IMR-90 (cell line): ENCODE measurements at regions not wholly inside any gene's neighbourhood (a gene's known extent, or its start where the extent isn't known, plus 50 kb on each side); places are given as distances from the start of the nearest gene placed in this dataset.
A peak's percentile ranks its signal among the peaks of the same experiment; 100 is the strongest.

Experiments used
- ATAC-seq: fragments of 200-7000 bp; cut with Tn5 transposase; 2 replicates; pipeline ENCODE4 v1.9.1; 2020; ENCODE audit warnings: low read depth, mild to moderate bottlenecking, moderate library complexity
- BruUV-seq: library from RNA; stranded (reverse); fragments of 400-500 nt; replicated peaks from 2 replicates; lab custom pipeline; 2021; lab: Mats Ljungman, UMichigan
- CTCF ChIA-PET: fragments of 300-600 bp; formaldehyde crosslinking; extraction: SDS; loops from one replicate; lab custom pipeline; 2021; ENCODE audit warnings: antibody characterized with exemption; lab: Yijun Ruan, JAX
- POLR2A ChIA-PET: fragments of 300-600 bp; sonication (Branson Sonifier 250); formaldehyde crosslinking; loops from one replicate; lab custom pipeline; 2022; ENCODE audit warnings: antibody characterized with exemption; ENCODE audit not compliant: unreplicated experiment; lab: Charles Lee
- DNase-seq: peaks from one replicate; pipeline ENCODE4 v3.0.0; 2013
- H2AFZ ChIP-seq: replicated peaks from 2 replicates; pipeline ENCODE3; 2013; ENCODE audit warnings: low read length, mild to moderate bottlenecking; ENCODE audit not compliant: poor library complexity
- H2AK5ac ChIP-seq: 2 replicates; pipeline ENCODE4 v1.6.1; 2013; ENCODE audit warnings: low read depth, low read length, inconsistent platforms
- H2AK9ac ChIP-seq: replicated peaks from 2 replicates; pipeline ENCODE3; 2013; ENCODE audit warnings: mild to moderate bottlenecking, low read depth, low read length, moderate library complexity; ENCODE audit not compliant: poor library complexity
- H2BK120ac ChIP-seq: 2 replicates; pipeline ENCODE4 v1.6.1; 2013; ENCODE audit warnings: low read depth, low read length, inconsistent platforms
- H2BK15ac ChIP-seq: 3 replicates; pipeline ENCODE4 v1.6.1; 2013; ENCODE audit warnings: low read depth, low read length, inconsistent platforms
- H2BK20ac ChIP-seq: 2 replicates; pipeline ENCODE4 v1.6.1; 2013; ENCODE audit warnings: low read depth, mild to moderate bottlenecking, inconsistent platforms, low read length, moderate library complexity
- H2BK5ac ChIP-seq: 2 replicates; pipeline ENCODE4 v1.6.1; 2013; ENCODE audit warnings: mild to moderate bottlenecking, low read depth, low read length, inconsistent platforms; ENCODE audit not compliant: poor library complexity, severe bottlenecking
- H3K14ac ChIP-seq: replicated peaks from 2 replicates; pipeline ENCODE4 v1.6.1; 2013; ENCODE audit warnings: low read depth, low read length, inconsistent platforms
- H3K18ac ChIP-seq: 2 replicates; pipeline ENCODE4 v1.6.1; 2013; ENCODE audit warnings: low read depth, low read length, control low read depth
- H3K23ac ChIP-seq: 2 replicates; pipeline ENCODE4 v1.6.1; 2013; ENCODE audit warnings: low read depth, low read length, inconsistent platforms
- H3K27ac ChIP-seq: 2 replicates; pipeline ENCODE4 v1.5.1; 2013; ENCODE audit warnings: mild to moderate bottlenecking, control low read depth, low read length; ENCODE audit not compliant: insufficient read depth
- H3K27me3 ChIP-seq: 2 replicates; pipeline ENCODE4 v1.6.1; 2013; ENCODE audit warnings: low read length; ENCODE audit not compliant: control insufficient read depth, insufficient read depth
- H3K36me3 ChIP-seq: 2 replicates; pipeline ENCODE4 v1.6.1; 2013; ENCODE audit warnings: low read length, mixed read lengths; ENCODE audit not compliant: control insufficient read depth, insufficient read depth
- H3K4ac ChIP-seq: 2 replicates; pipeline ENCODE4 v1.6.1; 2013; ENCODE audit warnings: low read depth, low read length, inconsistent platforms
- H3K4me1 ChIP-seq: 2 replicates; pipeline ENCODE4 v1.6.1; 2013; ENCODE audit warnings: low read length, mixed read lengths; ENCODE audit not compliant: control insufficient read depth, insufficient read depth
- H3K4me2 ChIP-seq: 2 replicates; pipeline ENCODE4 v1.6.1; 2013; ENCODE audit warnings: low read depth, mild to moderate bottlenecking, control low read depth, low read length, moderate library complexity
- H3K4me3 ChIP-seq: 2 replicates; pipeline ENCODE4 v1.5.1; 2013; ENCODE audit warnings: low read depth, mild to moderate bottlenecking, control low read depth, low read length, moderate library complexity; ENCODE audit not compliant: insufficient read depth
- H3K56ac ChIP-seq: 2 replicates; pipeline ENCODE4 v1.6.1; 2013; ENCODE audit warnings: low read length, inconsistent platforms; ENCODE audit not compliant: insufficient read depth; ENCODE audit errors: extremely low read depth
- H3K79me1 ChIP-seq, 2 experiments: 2 replicates each; pipeline ENCODE4 v1.6.1; 2013; ENCODE audit warnings: low read length in 2 of 2, inconsistent platforms in 1 of 2, low read depth in 1 of 2
- H3K9ac ChIP-seq: 2 replicates; pipeline ENCODE4 v1.6.1; 2013; ENCODE audit warnings: low read depth, low read length, control low read depth
- H3K9me1 ChIP-seq: 2 replicates; pipeline ENCODE4 v1.6.1; 2013; ENCODE audit warnings: low read length, inconsistent platforms; ENCODE audit not compliant: insufficient read depth
- H3K9me3 ChIP-seq: 2 replicates; pipeline ENCODE4 v1.6.1; 2013; ENCODE audit warnings: low read length; ENCODE audit not compliant: control insufficient read depth, insufficient read depth
- H4K20me1 ChIP-seq: 2 replicates; pipeline ENCODE4 v1.6.1; 2013; ENCODE audit warnings: low read length, inconsistent platforms; ENCODE audit not compliant: insufficient read depth
- H4K5ac ChIP-seq: 2 replicates; pipeline ENCODE4 v1.6.1; 2013; ENCODE audit warnings: mild to moderate bottlenecking, low read depth, low read length, control low read depth
- H4K8ac ChIP-seq, 2 experiments: 2 replicates each; pipeline ENCODE4 v1.6.1; 2013; ENCODE audit warnings: low read depth in 2 of 2, low read length in 2 of 2, control low read depth in 1 of 2, inconsistent platforms in 1 of 2
- H4K91ac ChIP-seq: 2 replicates; pipeline ENCODE4 v1.6.1; 2013; ENCODE audit warnings: low read depth, low read length, inconsistent platforms; ENCODE audit not compliant: insufficient read depth
- CEBPB ChIP-seq: IDR thresholded peaks from 2 replicates; pipeline ENCODE4 v1.6.1; 2012; ENCODE audit warnings: low read depth, low read length, improper control_type of control experiment
- CHD1 ChIP-seq: IDR thresholded peaks from 2 replicates; pipeline ENCODE4 v1.6.1; 2012; ENCODE audit warnings: low read depth, low read length, improper control_type of control experiment
- CTCF ChIP-seq: conservative IDR thresholded peaks from 2 replicates; pipeline ENCODE4 v1.5.1; 2012; ENCODE audit warnings: mild to moderate bottlenecking, low read depth, low read length, improper control_type of control experiment
- ELK1 ChIP-seq: fragments of 150-350 bp; IDR thresholded peaks from 2 replicates; pipeline ENCODE4 v1.6.1; 2016; ENCODE audit warnings: low read depth, mild to moderate bottlenecking, low read length, moderate library complexity, borderline replicate concordance
- RCOR1 ChIP-seq: IDR thresholded peaks from 2 replicates; pipeline ENCODE4 v1.6.1; 2012; ENCODE audit warnings: mild to moderate bottlenecking, low read length, improper control_type of control experiment; ENCODE audit not compliant: insufficient replicate concordance
- SMC3 ChIP-seq: fragments of 150-350 bp; IDR thresholded peaks from 2 replicates; pipeline ENCODE4 v1.6.1; 2016; ENCODE audit warnings: low read depth, mild to moderate bottlenecking, antibody characterized with exemption, low read length, moderate library complexity
- WGBS, 2 experiments: methylation state at CpG; one replicate each; pipeline versions ENCODE4 v1.1.5 to v1.1.7; 2013; ENCODE audit warnings: missing lambda C conversion rate in 2 of 2; ENCODE audit not compliant: insufficient read length in 1 of 2; ENCODE audit errors: extremely low coverage in 2 of 2; 5-methylcytosine and 5-hydroxymethylcytosine counted together
- dilution Hi-C: fragments of 300-500 bp; cut with HindIII; formaldehyde crosslinking; loops from one replicate; pipeline ENCODE4 v1.14.3; 2018; ENCODE audit warnings: low sequenced_read_pairs; ENCODE audit not compliant: unreplicated experiment
- in situ Hi-C: fragments of 300-500 bp; cut with MboI; formaldehyde crosslinking; loops from 3 replicates; pipeline ENCODE4 v1.14.3; 2019; ENCODE audit warnings: low sequenced_read_pairs, inconsistent platforms, mixed read lengths
- intact Hi-C: fragments of 100-400 bp; cut with micrococcal nuclease; formaldehyde crosslinking; loops from 2 replicates; pipeline ENCODE4 v1.10.0; 2022

GRCh38 chr16:64121473-64121872 is 1000.4 kb downstream of the CDH11 start:
- Histone ChIP-seq H3K9ac (no peak overlapping the region), H3K9me3 (no peaks in the 10 kb centered on the region), H2BK15ac (no peak overlapping the region), H3K36me3 (no peaks in the 10 kb centered on the region), H4K91ac (no peak overlapping the region), H3K9me1 (no peaks in the 10 kb centered on the region), H3K56ac (no peak overlapping the region), H2AK5ac (no peak overlapping the region), H3K14ac (no peak overlapping the region), H3K79me1 (no peaks in the 10 kb centered on the region), H4K20me1 (no peaks in the 10 kb centered on the region), H3K18ac (no peak overlapping the region), H2BK5ac (no peak overlapping the region), H4K8ac (no peak overlapping the region), H3K23ac (no peak overlapping the region), H3K4me3 (no peak overlapping the region), H3K4me2 (no peak overlapping the region), H3K27ac (no peak overlapping the region), H2BK120ac (no peak overlapping the region), H2AFZ (no peak overlapping the region), H2AK9ac (no peak overlapping the region), H2BK20ac (no peak overlapping the region), H3K4ac (no peak overlapping the region), H4K5ac (no peak overlapping the region), H3K27me3 (no peaks in the 10 kb centered on the region), H3K4me1 (no peaks in the 10 kb centered on the region)
- TF ChIP-seq RCOR1 (no peak), SMC3 (no peak), ELK1 (no peak), CEBPB (peak; percentile 53), CHD1 (no peak), CTCF (no peak)
- WGBS, 2 experiments = no CpG with 5 or more reads among the region's 3 CpGs
- ChIA-PET POLR2A (no interaction called here), CTCF (interaction anchor here (0.5 to 1.2 kb wide), 3 partner anchors 54 to 1040 kb away, joined by 3 to 10 read pairs (median 5); no protein-coding TSS in a partner anchor)
- DNase-seq (peak; percentile 64), ATAC-seq (no peak)
- in situ Hi-C loops = no loop called here
- dilution Hi-C loops = no loop called here
- intact Hi-C loops = no loop called here
- no TSS peak for BruUV-seq
